Caco-2 (cell line): ENCODE measurements at regions not wholly inside any gene's neighbourhood (a gene's known extent, or its start where the extent isn't known, plus 50 kb on each side); places are given as distances from the start of the nearest gene placed in this dataset.

Experiments used
- BruUV-seq: library from RNA; stranded (reverse); fragments of 400-500 nt; replicated peaks from 2 replicates; lab custom pipeline; 2021; lab: Mats Ljungman, UMichigan
- CTCF ChIA-PET: fragments of 300-600 bp; sonication (Branson Sonifier 250); formaldehyde crosslinking; loops from one replicate; lab custom pipeline; 2022; ENCODE audit warnings: antibody characterized with exemption; lab: Charles Lee
- POLR2A ChIA-PET: fragments of 300-600 bp; sonication (Branson Sonifier 250); formaldehyde crosslinking; loops from one replicate; lab custom pipeline; 2022; ENCODE audit warnings: antibody characterized with exemption; lab: Charles Lee
- DNase-seq, 2 experiments: peaks; one replicate each; pipeline versions ENCODE4 v3.0.0 to v3.0.0-alpha.2; 2020 to 2022
- H3K27me3 ChIP-seq: replicated peaks from 2 replicates; pipeline ENCODE4 v1.6.0; 2011; ENCODE audit warnings: low read length; ENCODE audit not compliant: control insufficient read depth, insufficient read depth
- H3K36me3 ChIP-seq: 2 replicates; pipeline ENCODE4 v1.5.1; 2011; ENCODE audit warnings: low read length; ENCODE audit not compliant: control insufficient read depth, insufficient read depth
- H3K4me1 ChIP-seq: fragments of 250-450 bp; sonication (Bioruptor Pico); 2 replicates; pipeline ENCODE4 v1.5.1; 2020; ENCODE audit warnings: mild to moderate bottlenecking
- H3K4me3 ChIP-seq: 2 replicates; pipeline ENCODE4 v1.5.1; 2011; ENCODE audit warnings: low read depth, mild to moderate bottlenecking, control low read depth, low read length
- H3K9me3 ChIP-seq: fragments of 250-450 bp; sonication (Bioruptor Pico); 2 replicates; pipeline ENCODE4 v1.5.1; 2020; ENCODE audit warnings: mild to moderate bottlenecking, moderate library complexity
- H3K27ac Mint-ChIP-seq: one replicate; pipeline ENCODE4 v1.8.0; 2022; ENCODE audit warnings: mixed read lengths; ENCODE audit not compliant: unreplicated experiment
- H3K27me3 Mint-ChIP-seq: one replicate; pipeline ENCODE4 v1.8.0; 2022; ENCODE audit warnings: mixed read lengths; ENCODE audit not compliant: insufficient read depth, unreplicated experiment
- H3K36me3 Mint-ChIP-seq: one replicate; pipeline ENCODE4 v1.8.0; 2022; ENCODE audit warnings: mild to moderate bottlenecking, mixed read lengths; ENCODE audit not compliant: insufficient read depth, unreplicated experiment
- H3K4me1 Mint-ChIP-seq: one replicate; pipeline ENCODE4 v1.8.0; 2022; ENCODE audit warnings: low read depth, mixed read lengths; ENCODE audit not compliant: unreplicated experiment
- H3K4me3 Mint-ChIP-seq: one replicate; pipeline ENCODE4 v1.8.0; 2022; ENCODE audit warnings: mild to moderate bottlenecking, moderate library complexity, mixed read lengths; ENCODE audit not compliant: unreplicated experiment
- H3K9me3 Mint-ChIP-seq: one replicate; pipeline ENCODE4 v1.8.0; 2022; ENCODE audit warnings: mixed read lengths; ENCODE audit not compliant: unreplicated experiment
- intact Hi-C: fragments of 100-400 bp; cut with micrococcal nuclease; formaldehyde crosslinking; loops from one replicate; pipeline ENCODE4 v1.10.0; 2022; ENCODE audit not compliant: unreplicated experiment
- TF ChIP-seq, protein P1 (sequence below), 2 experiments: fragments of 200-600 bp in 1 of 2; IDR thresholded peaks; 1 replicate in 1 of 2; 2 replicates in 1 of 2; pipeline versions ENCODE4 v1.5.1 to v1.8.0; 2011 to 2022; ENCODE audit warnings: antibody characterized with exemption in 1 of 2, control low read depth in 1 of 2, inconsistent platforms in 1 of 2, low read depth in 1 of 2, low read length in 1 of 2, mild to moderate bottlenecking in 1 of 2, moderate library complexity in 1 of 2; ENCODE audit not compliant: insufficient read depth in 1 of 2, severe bottlenecking in 1 of 2, unreplicated experiment in 1 of 2

DNA sequence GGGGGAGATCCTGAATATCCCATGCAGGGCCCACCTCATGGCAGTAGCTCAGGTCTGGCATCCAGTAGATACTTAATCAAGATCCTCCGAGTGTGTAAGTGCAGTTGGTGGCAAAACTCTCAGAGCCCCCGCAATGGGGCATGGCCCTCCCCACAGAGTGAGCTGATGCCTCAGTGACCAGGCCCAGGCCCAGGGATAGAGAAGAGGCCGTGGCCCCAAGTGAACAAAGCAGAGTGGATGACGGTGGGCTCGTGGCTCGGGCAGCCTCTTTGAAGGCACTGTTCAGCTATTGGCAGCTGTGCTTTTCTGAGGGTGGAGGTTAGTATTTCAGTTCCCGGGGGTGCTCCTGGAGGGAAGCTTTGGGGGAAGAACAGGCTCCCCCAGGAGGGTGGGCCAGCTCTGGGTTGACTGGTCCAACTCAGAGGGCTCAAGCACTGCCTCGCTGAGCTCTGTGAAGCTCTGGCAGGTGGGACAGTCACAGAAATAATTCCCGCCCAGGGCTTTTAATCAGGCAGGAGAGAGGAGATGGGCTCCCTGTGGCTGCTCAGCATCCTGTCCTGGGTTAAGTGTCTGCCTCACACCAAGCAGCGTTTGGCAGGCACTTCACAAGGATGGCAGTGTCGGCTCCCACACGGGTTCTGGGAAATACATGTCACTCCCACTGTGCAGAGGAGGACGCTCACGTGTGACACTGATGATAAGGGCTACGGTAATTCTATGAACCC, 583.6 kb downstream of the TCERG1L start:
- no peaks in the 10 kb centered on the region for H3K27me3 Mint-ChIP-seq
- Histone ChIP-seq H3K36me3 (no peaks in the 10 kb centered on the region), H3K4me3 (no peak overlapping the region), H3K27me3 (no peaks in the 10 kb centered on the region), H3K4me1 (no peaks in the 10 kb centered on the region), H3K9me3 (no peaks in the 10 kb centered on the region)
- H3K9me3 Mint-ChIP-seq: no peaks in the 10 kb centered on the region
- H3K27ac Mint-ChIP-seq: no peak overlapping the region
- no peaks in the 10 kb centered on the region for H3K4me1 Mint-ChIP-seq
- TF ChIP-seq, protein P1, sequence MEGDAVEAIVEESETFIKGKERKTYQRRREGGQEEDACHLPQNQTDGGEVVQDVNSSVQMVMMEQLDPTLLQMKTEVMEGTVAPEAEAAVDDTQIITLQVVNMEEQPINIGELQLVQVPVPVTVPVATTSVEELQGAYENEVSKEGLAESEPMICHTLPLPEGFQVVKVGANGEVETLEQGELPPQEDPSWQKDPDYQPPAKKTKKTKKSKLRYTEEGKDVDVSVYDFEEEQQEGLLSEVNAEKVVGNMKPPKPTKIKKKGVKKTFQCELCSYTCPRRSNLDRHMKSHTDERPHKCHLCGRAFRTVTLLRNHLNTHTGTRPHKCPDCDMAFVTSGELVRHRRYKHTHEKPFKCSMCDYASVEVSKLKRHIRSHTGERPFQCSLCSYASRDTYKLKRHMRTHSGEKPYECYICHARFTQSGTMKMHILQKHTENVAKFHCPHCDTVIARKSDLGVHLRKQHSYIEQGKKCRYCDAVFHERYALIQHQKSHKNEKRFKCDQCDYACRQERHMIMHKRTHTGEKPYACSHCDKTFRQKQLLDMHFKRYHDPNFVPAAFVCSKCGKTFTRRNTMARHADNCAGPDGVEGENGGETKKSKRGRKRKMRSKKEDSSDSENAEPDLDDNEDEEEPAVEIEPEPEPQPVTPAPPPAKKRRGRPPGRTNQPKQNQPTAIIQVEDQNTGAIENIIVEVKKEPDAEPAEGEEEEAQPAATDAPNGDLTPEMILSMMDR (IDR thresholded peaks at IDR 0.05; ENCODE audit: insufficient read depth in 1 of 2, low read depth in 1 of 2, low read length in 1 of 2, severe bottlenecking in 1 of 2, unreplicated experiment in 1 of 2): no peak
- H3K4me3 Mint-ChIP-seq: no peak overlapping the region
- H3K36me3 Mint-ChIP-seq: no peaks in the 10 kb centered on the region
- no TSS peak for BruUV-seq
- intact Hi-C loops: no loop called here
- POLR2A ChIA-PET: no interaction called here
- CTCF ChIA-PET: interaction anchor here (0.7 kb wide), 1 partner anchor 895 kb away, joined by 3 read pairs; no protein-coding TSS in a partner anchor
- DNase-seq: no peak

DNA sequence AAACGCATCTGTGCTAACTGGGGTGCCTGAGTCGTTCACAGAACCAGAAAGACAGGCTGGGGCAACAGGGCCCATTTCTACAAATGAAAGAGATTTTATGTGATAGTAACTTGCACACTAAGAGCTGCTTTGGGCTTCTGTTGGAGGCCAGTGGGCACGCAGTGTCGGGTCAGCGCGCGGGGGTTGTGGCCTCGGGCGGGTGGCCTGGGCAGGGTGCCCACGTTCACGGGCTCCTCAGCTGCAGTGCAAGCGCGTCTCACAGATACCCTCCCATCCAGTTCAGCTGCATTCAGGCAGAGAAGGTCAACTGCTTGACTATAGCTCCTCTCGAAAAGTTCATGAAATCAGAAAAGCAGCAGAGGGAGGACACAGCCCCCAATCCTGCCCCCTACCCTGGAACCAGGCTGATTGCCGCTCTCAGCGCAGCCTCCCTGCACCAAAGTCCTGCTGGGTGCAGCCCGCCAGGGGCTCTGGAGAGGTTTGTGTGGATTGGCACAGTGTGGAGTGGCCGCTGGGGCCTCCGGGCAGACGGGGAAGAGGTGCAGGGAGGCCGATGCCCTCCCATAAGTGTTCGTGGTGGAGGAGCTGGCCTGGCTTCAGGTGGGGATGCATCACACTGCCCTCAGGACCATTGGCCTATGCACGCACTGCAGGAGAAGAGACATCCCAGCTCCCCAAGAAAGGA, 582.8 kb downstream of the TCERG1L start:
- no peaks in the 10 kb centered on the region for H3K27me3 Mint-ChIP-seq
- no peak overlapping the region for H3K27ac Mint-ChIP-seq
- H3K9me3 Mint-ChIP-seq: no peaks in the 10 kb centered on the region
- no peak for DNase-seq
- H3K36me3 ChIP-seq: no peaks in the 10 kb centered on the region
- POLR2A ChIA-PET: no interaction called here
- intact Hi-C loops: no loop called here
- H3K36me3 Mint-ChIP-seq: no peaks in the 10 kb centered on the region
- no peak overlapping the region for H3K4me3 ChIP-seq
- no peaks in the 10 kb centered on the region for H3K27me3 ChIP-seq
- no TSS peak for BruUV-seq
- no peaks in the 10 kb centered on the region for H3K9me3 ChIP-seq
- CTCF ChIA-PET: interaction anchor here (0.6 to 0.7 kb wide), 2 partner anchors 896 to 1146 kb away, joined by 3 read pairs; no protein-coding TSS in a partner anchor
- H3K4me1 ChIP-seq: no peaks in the 10 kb centered on the region
- TF ChIP-seq, protein P1 (IDR thresholded peaks at IDR 0.05; ENCODE audit: insufficient read depth in 1 of 2, low read depth in 1 of 2, low read length in 1 of 2, severe bottlenecking in 1 of 2, unreplicated experiment in 1 of 2): no peak
- H3K4me1 Mint-ChIP-seq: no peaks in the 10 kb centered on the region
- no peak overlapping the region for H3K4me3 Mint-ChIP-seq

DNA sequence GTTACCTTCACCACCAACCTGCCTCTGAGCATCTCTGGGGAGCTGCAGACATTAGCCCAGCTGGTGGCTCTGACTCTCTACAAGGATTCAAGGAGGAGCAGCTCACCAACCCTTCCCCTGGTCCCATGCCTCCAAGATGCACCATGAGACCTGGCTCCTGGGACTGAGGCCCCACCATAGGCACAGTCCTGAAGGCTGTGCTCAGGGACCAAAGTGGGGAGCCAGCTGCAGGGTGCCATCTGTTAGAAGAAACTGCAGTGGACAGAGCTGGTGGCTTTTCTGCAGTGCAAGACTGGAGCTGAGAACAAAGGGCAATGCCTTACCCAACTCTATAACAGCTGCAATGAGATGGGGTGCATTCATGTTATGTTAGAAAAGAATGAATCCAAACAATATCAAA, 581.6 kb downstream of the TCERG1L start:
- H3K9me3 ChIP-seq: no peaks in the 10 kb centered on the region
- H3K9me3 Mint-ChIP-seq: peaks cover 12% of the 10 kb centered on the region
- H3K36me3 ChIP-seq: no peaks in the 10 kb centered on the region
- ChIA-PET CTCF (no interaction called here), POLR2A (no interaction called here)
- H3K4me3 Mint-ChIP-seq: no peak overlapping the region
- intact Hi-C loops: no loop called here
- TF ChIP-seq, protein P1 (IDR thresholded peaks at IDR 0.05; ENCODE audit: insufficient read depth in 1 of 2, low read depth in 1 of 2, low read length in 1 of 2, severe bottlenecking in 1 of 2, unreplicated experiment in 1 of 2): no peak
- H3K27me3 Mint-ChIP-seq: no peaks in the 10 kb centered on the region
- no TSS peak for BruUV-seq
- DNase-seq: no peak
- no peaks in the 10 kb centered on the region for H3K4me1 Mint-ChIP-seq
- H3K4me1 ChIP-seq: no peaks in the 10 kb centered on the region
- H3K36me3 Mint-ChIP-seq: no peaks in the 10 kb centered on the region
- H3K4me3 ChIP-seq: no peak overlapping the region
- H3K27me3 ChIP-seq: no peaks in the 10 kb centered on the region
- no peak overlapping the region for H3K27ac Mint-ChIP-seq
